ENCODE measurements at regions not wholly inside any gene's neighbourhood (a gene's known extent, or its start where the extent isn't known, plus 50 kb on each side); places are given as distances from the start of the nearest gene placed in this dataset.

DNA sequence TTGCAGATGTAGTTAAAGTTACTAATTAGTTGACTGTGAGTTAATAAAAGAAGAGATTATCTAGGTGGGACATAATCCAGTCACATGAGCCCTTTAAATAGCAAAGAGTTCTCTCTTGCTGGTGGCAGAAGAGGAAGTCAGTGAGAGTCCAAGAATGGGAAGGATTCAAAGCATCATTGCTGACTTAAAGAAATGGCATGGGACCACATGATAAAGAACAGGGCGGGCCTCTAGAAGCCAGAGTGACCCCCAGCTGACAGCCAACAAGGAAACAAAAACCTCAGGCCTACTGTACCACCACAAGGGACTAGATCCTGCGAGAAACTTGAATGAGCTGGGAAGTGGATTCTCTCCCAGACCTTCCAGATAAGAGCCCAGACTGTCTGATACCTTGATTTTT is 447.2 kb upstream of the CCDC54 start:
- TF ChIP-seq, protein P1, sequence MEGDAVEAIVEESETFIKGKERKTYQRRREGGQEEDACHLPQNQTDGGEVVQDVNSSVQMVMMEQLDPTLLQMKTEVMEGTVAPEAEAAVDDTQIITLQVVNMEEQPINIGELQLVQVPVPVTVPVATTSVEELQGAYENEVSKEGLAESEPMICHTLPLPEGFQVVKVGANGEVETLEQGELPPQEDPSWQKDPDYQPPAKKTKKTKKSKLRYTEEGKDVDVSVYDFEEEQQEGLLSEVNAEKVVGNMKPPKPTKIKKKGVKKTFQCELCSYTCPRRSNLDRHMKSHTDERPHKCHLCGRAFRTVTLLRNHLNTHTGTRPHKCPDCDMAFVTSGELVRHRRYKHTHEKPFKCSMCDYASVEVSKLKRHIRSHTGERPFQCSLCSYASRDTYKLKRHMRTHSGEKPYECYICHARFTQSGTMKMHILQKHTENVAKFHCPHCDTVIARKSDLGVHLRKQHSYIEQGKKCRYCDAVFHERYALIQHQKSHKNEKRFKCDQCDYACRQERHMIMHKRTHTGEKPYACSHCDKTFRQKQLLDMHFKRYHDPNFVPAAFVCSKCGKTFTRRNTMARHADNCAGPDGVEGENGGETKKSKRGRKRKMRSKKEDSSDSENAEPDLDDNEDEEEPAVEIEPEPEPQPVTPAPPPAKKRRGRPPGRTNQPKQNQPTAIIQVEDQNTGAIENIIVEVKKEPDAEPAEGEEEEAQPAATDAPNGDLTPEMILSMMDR (IDR thresholded peaks at IDR 0.05), result no peak
- TF ChIP-seq EZH2 (IDR thresholded peaks at IDR 0.05), result no peak
- no peak for TF ChIP-seq EZH2phosphoT487 (IDR thresholded peaks at IDR 0.05)

All from neural progenitor cell (in vitro differentiated cells).